Right renal pelvis (tissue), 4 donors: ENCODE measurements at regions not wholly inside any gene's neighbourhood (a gene's known extent, or its start where the extent isn't known, plus 50 kb on each side); places are given as distances from the start of the nearest gene placed in this dataset.

ENCODE experiments used
- DNase-seq, 4 donors: peaks; one replicate each; pipeline ENCODE4 v3.0.0-alpha.2; 2013; ENCODE audit warnings: low read depth in 4 of 4, low spot score in 3 of 4, missing footprints in 1 of 4

- no peak for DNase-seq
Observed at GRCh38 chr10:28810057-28810870, 132.9 kb downstream of the BAMBI start.

GRCh38 chr10:28811639-28812349, 134.5 kb downstream of the BAMBI start:
- no peak for DNase-seq

- no peak for DNase-seq
Observed at GRCh38 chr10:28812384-28813372, 135.4 kb downstream of the BAMBI start.

DNA sequence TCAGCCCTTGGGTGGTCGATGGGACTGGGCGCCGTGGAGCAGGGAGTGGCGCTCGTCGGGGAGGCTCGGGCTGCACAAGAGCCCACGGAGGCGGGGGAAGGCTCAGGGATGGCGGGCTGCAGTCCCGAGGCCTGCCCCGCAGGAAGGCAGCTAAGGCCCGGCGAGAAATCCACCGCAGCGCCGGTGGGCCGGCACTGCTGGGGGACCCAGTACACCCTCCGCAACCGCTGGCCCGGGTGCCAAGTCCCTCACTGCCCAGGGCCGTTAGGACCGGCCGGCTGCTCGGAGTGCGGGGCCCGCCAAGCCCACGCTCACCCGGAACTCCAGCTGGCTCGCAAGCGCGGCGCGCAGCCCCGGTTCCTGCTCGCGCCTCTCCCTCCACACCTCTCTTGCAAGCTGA, 138.4 kb downstream of the BAMBI start:
- no peak for DNase-seq

DNA sequence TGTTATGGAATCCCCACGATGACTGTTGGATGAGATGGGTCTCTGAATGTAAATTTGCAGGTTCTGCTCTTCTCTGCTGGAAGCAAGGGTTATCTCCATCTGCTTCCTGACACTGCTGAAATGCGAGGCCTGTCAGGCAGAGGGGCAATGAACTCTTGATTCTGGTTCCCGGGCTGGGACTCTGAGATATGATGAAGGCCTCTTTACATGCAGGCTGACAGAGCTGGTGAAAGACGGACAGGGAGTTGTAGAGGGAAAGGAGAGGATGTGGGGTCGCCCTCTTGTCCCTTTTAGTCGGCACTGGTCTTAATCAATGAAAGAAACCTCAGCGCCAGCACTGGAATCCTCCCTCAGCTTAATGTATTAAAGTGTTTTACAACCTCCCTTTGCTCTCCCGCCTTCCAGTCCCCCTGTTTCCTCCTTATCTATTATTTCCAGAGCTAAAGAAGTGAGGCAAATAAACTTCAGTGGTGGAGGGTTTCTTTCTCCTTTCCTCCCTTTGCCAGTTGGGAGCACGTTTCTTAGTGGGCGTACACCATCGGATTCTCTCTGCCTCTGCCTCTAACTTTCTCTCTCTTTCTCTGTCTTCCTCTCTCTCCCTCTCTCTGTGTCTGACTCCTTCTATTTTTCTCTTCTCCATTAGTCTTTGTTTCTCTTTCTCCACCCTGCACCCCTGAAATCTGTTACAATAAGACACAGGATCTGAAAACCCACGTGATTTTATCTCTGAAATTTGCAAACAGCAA, 145.6 kb downstream of the BAMBI start:
- no peak for DNase-seq

- no peak for DNase-seq
Observed at GRCh38 chr10:28823501-28824075, 146.3 kb downstream of the BAMBI start.

DNA sequence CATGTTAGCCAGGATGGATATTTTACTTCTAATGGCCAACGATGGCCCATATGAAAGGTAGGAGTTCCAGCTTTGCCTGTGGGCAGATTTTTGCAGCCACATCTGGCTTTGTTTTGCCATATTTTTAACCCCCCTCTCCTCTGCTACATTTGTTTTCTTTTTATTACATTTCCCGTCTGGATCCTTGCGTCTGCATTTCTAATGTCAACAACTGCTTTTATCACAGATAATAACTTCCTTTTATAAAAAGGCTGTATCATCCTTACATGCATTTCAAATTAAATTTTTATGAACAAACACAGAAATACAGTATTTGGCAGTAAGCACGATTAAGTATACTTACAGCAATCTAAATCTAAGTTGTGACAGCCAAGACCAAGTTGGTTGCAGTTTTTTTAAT, 156.0 kb downstream of the BAMBI start:
- no peak for DNase-seq

DNA sequence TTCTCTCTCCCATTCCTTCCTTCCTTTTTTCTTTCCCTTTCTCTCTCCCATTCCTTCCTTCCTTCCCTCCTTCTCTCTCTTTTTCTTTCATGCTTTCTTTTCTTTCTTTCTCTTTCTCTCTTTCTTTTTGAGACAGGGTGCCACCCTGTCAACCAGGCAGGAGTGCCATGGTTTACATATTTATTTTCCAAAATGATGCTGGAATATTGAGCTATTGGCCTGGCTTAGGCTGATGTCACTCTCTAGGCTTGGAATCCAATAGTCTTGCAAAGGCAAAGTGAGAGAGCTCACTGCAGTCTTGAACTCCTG, 159.1 kb downstream of the BAMBI start:
- DNase-seq = no peak

GRCh38 chr10:28837613-28838390, 160.5 kb downstream of the BAMBI start:
- DNase-seq = no peak

DNA sequence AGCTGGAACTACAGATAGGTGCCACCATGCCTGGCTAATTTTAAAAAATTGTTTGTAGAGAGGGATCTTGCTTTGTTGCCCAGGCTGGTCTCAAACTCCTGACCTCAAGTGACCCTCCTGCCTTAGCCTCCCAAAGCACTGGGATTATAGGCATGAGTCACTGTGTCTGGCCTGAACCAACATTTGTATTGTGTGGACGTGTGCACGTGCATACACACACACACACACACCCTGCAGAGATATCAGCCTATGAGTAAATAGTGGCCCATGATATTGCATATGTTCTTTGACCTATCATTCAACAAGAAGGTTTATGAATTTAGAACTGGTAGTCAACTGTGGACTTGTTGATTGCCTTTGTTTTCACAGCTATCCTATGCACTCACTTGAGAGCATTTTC, 161.6 kb downstream of the BAMBI start:
- no peak for DNase-seq

DNA sequence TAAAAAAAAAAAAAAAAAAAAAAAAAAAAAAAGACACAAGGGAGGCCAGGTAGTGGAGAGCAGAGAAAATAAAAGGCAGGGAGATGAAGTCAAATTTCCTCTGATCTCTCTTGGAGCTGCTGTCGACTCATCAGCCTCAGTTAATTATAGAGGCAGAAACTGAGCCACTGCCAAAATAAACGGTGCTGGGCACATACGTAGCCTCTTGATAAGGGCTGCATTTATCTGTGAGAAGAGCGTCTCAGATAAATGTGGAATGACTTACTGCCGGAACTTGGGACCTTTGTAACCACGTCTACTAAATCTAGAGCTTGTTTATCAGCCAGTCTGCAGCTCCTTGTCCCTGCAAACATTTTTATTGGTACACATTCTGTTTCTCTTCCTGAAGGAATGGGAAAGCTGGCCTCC, 162.3 kb downstream of the BAMBI start:
- DNase-seq = peak in 3 of 4 donors; percentile 40 to 71 (median 59)

- DNase-seq = no peak
Observed at GRCh38 chr10:28840202-28840601, 162.9 kb downstream of the BAMBI start.

DNA sequence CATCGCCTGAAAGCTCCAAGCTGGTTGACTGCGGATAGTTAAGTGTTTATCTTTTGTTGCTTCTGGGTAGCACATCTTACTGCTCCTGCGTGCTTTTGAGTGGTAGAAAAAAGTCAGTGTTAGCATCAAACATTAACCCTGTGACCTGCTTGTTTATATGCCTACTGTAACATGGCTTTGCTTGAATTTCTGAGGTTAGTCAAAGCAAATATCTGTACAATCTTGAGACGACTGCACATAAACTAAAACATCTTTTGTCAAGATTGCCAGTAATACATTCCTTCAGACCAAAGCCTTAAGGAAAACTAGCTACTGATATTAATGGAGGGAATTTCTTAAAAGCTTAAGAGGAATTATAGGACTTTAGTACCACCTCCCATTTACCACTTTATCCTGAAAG, 163.7 kb downstream of the BAMBI start:
- DNase-seq = no peak

DNA sequence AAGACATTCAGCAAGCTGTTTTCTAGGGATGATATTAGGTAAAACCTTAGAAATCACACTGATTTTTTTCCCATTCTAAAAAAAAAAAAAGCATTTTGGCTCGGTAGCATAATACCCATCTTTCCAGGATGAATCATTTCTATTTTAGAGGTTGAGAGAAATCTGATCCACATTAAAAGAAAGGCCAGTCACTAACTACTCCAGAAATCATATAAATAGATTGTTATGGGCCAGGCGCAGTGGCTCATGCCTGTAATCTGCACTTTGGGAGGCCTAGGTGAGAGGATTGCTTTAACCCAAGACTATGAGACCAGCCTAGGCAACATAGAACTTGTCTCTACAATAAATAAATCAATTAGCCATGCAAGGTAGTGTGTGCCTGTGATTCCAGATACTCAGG, 164.3 kb downstream of the BAMBI start:
- DNase-seq = no peak

DNA sequence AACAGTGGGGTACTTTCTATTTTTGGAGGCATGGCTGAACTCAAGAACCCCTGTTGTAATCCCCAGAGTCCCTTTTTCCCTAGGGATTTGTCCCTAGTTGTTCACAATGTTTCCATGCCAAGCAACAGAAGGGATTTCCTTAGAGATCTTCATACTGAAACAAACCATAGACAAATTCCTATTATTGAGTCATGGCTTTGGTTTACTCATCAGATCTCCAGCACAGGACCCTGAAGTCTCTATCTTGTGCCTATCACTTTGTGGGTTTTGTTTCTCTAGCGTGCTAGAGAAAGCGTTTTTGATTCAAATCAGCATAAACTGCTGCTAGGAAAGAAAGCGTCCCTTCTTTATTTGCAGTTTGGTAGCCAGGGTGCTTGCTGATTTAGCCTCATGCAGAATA, 165.0 kb downstream of the BAMBI start:
- no peak for DNase-seq

GRCh38 chr10:28845009-28845682, 167.8 kb downstream of the BAMBI start:
- no peak for DNase-seq

GRCh38 chr10:28849309-28849708, 172.0 kb downstream of the BAMBI start:
- no peak for DNase-seq

- no peak for DNase-seq
Observed at GRCh38 chr10:28849821-28850220, 172.5 kb downstream of the BAMBI start.

- DNase-seq = no peak
Observed at GRCh38 chr10:28850784-28851183, 173.5 kb downstream of the BAMBI start.
